ENCODE measurements at regions not wholly inside any gene's neighbourhood (a gene's known extent, or its start where the extent isn't known, plus 50 kb on each side); places are given as distances from the start of the nearest gene placed in this dataset.

GRCh38 chr1:42046761-42047507 is 106.3 kb upstream of the GUCA2B start:
- TF ChIP-seq MEF2A (IDR thresholded peaks at IDR 0.05; ENCODE audit: borderline replicate concordance, low read depth) (no peak), EZH2phosphoT487 (IDR thresholded peaks at IDR 0.05; ENCODE audit: borderline replicate concordance, low read depth) (no peak), CTCF (IDR thresholded peaks at IDR 0.05) (no peak), GABPA (IDR thresholded peaks at IDR 0.05; ENCODE audit: low read depth) (no peak), SIN3A (IDR thresholded peaks at IDR 0.05; ENCODE audit: borderline replicate concordance, low read depth, low read length) (no peak), ZBTB33 (IDR thresholded peaks at IDR 0.05; ENCODE audit: borderline replicate concordance, low read depth) (no peak), MAX (IDR thresholded peaks at IDR 0.05; ENCODE audit: low read depth) (no peak), USF1 (IDR thresholded peaks at IDR 0.05; ENCODE audit: borderline replicate concordance, low read depth) (no peak), POLR2AphosphoS5 (IDR thresholded peaks at IDR 0.05; ENCODE audit: low read depth, low read length) (no peak), NFIC (IDR thresholded peaks at IDR 0.05; ENCODE audit: borderline replicate concordance) (no peak), TEAD4 (IDR thresholded peaks at IDR 0.05; ENCODE audit: borderline replicate concordance, insufficient read depth) (no peak), NRF1 (IDR thresholded peaks at IDR 0.05; ENCODE audit: low read depth, low read length) (no peak)
